HG03558 (cell line): ENCODE measurements at regions not wholly inside any gene's neighbourhood (a gene's known extent, or its start where the extent isn't known, plus 50 kb on each side); places are given as distances from the start of the nearest gene placed in this dataset.

Source experiments
- ATAC-seq: cut with Tn5 transposase; IDR thresholded peaks from one replicate; pipeline ENCODE4 v1.9.1; 2021; ENCODE audit warnings: moderate number of reproducible peaks; ENCODE audit not compliant: unreplicated experiment; ENCODE audit errors: extremely low read depth

GRCh38 chr9:108153416-108153815, 663.8 kb upstream of the KLF4 start:
- no peak for ATAC-seq

GRCh38 chr9:108150736-108151586, 661.4 kb upstream of the KLF4 start:
- ATAC-seq = no peak

- ATAC-seq = no peak
Measured at GRCh38 chr9:108149326-108149725, 659.8 kb upstream of the KLF4 start.

GRCh38 chr9:108142504-108143201, 653.1 kb upstream of the KLF4 start:
- no peak for ATAC-seq

GRCh38 chr9:108142142-108142503, 652.6 kb upstream of the KLF4 start:
- ATAC-seq = no peak

GRCh38 chr9:108139900-108140299, 650.3 kb upstream of the KLF4 start:
- no peak for ATAC-seq

- no peak for ATAC-seq
Measured at GRCh38 chr9:108138516-108138915, 648.9 kb upstream of the KLF4 start.

GRCh38 chr9:108136656-108137055, 647.1 kb upstream of the KLF4 start:
- no peak for ATAC-seq

- no peak for ATAC-seq
Measured at GRCh38 chr9:108134486-108135128, 645.0 kb upstream of the KLF4 start.

GRCh38 chr9:108133680-108134079, 644.1 kb upstream of the KLF4 start:
- no peak for ATAC-seq

GRCh38 chr9:108133101-108133500, 643.5 kb upstream of the KLF4 start:
- no peak for ATAC-seq

- no peak for ATAC-seq
Measured at GRCh38 chr9:108130905-108131304, 641.3 kb upstream of the KLF4 start.

GRCh38 chr9:108125625-108126024, 636.1 kb upstream of the KLF4 start:
- no peak for ATAC-seq

- no peak for ATAC-seq
Measured at GRCh38 chr9:108119530-108120113, 630.1 kb upstream of the KLF4 start.

- ATAC-seq = no peak
Measured at GRCh38 chr9:108117795-108118194, 628.2 kb upstream of the KLF4 start.

GRCh38 chr9:108117306-108117705, 627.7 kb upstream of the KLF4 start:
- no peak for ATAC-seq

- ATAC-seq = no peak
Measured at GRCh38 chr9:108113596-108113995, 624.0 kb upstream of the KLF4 start.

GRCh38 chr9:108109927-108110690, 620.5 kb upstream of the KLF4 start:
- ATAC-seq = no peak

- ATAC-seq = no peak
Measured at GRCh38 chr9:108108852-108109448, 619.4 kb upstream of the KLF4 start.
